HG03196 (cell line): ENCODE measurements at regions not wholly inside any gene's neighbourhood (a gene's known extent, or its start where the extent isn't known, plus 50 kb on each side); places are given as distances from the start of the nearest gene placed in this dataset.

Experiments used
- ATAC-seq: cut with Tn5 transposase; IDR thresholded peaks from one replicate; pipeline ENCODE4 v1.9.1; 2021; ENCODE audit not compliant: unreplicated experiment

DNA sequence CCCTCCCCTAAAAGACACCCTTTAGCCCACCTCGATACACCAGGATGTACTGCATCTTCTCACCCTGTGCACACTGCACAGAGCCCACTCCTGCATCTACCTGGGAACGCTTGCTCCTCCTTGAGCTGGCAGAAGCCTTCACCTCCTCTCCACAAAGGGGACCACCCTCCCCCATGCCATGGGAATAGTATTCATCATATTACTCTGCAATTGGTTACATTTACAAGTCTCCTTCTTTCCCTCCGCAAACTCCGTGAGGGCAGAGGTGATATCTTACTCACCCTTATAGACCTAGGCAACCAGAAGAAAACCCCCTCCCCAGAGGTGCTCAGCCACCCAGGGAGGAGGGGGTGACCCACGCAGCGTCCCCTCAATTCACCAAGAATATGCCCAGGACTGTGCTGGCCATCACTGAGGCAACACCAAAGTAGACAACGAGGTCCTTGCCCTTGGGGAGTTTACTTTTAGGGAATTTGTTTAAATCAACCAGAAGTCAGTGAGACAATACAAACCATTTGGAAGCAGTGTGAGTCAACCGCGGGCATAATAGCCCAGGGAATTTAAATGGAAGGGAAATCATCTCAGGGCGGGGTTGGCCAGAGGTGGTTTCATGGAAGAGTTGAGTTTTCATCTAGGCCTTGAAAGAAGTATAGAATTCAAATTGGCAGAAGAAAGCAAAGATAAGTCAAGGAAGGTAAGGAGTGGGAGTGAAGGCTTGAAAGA lies 214.5 kb downstream of the BARX2 start:
- ATAC-seq: no peak

DNA sequence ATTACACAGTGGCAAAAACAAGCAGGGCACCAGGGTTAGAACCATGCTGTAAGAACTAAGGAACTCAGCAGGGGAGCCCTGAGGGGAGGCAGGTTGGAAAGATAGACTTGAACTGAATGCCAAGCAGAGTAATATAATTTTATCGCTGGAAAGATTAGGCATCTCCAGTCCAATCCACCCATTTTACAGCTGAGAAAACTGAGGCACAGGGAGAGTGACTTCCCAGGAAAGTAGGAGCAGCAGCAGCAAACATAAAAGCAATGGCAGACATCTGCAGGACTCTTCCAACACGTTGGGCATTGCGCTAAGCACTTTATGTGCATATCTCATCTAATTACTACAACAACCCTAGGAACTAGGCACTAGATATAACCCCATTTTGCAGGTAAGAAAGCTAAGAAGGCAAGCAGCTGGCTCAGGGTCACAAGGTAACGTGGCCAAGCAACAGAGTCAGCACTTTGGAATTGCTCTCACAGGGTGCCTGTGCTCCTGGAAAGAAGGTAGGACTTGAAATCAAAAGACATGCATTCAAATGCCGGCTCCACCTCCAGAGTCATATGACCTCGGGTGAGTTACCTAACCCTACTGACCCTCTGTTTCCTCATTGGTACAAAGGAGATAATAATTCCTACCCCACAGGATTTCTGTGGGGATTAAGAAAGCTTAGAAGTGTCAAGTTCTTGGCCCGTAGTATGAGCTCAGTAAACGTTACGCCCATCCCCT lies 215.3 kb downstream of the BARX2 start:
- ATAC-seq: no peak

DNA sequence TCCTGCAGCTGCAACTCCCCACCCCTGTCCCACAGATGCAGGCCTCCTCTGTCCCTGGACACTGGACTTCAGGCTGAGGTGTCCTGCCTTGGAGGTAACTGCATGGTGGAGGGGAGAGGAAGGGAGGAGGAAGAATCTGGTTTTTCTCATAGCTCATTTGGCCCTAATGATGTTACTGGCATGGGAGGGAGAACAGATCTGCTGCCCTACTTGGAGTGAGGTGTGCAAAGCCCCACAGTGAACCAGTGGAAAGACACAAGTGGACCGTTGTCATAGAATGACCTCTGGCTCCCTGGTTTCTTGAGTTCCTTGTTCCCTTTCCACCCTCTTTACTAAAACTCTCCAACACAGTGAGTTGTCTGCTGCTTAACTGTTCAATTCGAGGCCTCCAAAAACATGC lies 215.9 kb downstream of the BARX2 start:
- no peak for ATAC-seq

DNA sequence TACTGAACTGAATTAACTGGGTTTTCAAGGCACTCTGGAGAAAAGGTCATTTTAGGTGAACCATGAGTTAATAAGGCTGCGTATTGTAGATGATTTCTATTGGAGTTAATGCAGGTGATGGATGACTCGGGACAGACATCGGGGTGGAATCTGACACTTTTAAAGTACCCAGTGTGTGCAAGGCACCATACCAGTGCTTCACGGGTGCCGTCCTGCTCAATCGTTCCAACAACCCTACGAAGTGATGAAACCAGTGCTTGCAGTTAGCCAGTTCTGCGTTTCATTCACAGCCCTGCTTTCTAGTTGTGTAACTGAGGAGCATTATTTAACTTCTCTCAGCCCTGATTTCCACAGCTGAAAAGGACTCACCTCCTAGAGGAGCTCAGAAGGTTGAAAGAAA lies 216.5 kb downstream of the BARX2 start:
- ATAC-seq: no peak

DNA sequence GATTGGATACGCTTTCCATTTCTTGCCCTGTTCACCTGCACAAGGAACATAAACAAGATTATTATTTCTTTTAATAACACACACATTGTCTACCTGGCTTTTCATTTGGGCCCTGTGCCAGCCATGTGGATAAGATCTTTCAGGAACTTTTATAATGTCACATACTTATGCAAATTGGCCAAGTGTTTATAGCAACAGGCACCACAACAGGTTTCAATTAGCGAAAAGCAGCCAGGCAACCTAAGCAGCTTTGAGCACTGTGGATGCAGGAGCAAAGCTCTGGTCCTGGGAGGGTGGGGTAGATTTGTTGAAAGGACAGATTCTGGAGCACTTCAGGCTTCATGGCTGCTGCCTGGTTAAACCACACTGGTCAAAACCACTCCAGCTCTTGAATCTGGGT lies 217.4 kb downstream of the BARX2 start:
- ATAC-seq: no peak

DNA sequence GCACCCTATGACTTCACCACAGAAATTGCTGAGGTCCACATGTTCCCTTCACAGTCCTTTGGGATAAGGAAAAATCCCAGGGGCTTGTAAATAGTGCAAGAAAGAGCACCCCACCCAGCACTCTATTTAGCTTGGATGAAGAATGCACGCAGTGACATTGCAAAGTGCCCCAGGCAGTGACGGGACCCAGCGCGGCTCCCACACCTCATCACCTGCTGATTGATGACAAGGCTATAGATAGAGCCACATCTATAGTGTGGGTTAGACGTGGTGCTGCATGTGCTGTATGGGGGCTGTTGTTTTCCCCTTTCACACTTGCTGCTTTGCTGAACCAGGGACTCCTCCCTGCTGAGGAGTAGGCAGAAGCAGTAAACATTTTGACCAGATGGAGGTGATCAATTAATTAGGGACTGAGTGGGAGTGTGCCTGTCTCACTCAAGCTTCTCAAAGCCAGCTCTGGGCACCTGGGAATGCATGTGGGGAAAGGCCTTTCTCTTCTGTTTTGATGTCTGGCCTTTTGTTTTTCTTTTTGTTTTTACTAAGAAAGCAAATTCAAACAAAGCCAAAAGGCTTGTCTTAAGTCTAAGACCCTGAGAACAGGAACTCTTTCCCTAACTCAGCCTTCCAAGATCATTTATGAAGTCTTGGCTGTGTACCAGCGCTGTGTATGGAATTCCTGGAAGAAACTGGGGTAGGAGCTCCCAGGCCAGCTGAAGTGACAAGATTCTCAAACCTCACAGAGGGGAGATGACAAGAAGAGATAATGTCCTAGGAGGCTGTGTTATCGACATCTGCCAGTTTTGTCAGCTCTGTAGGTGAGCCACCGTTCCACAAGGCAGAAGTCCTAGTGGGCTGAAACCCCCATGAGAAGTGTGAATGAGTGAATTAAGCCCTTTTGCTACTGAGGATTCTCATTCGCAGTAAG lies 219.7 kb downstream of the BARX2 start:
- no peak for ATAC-seq

DNA sequence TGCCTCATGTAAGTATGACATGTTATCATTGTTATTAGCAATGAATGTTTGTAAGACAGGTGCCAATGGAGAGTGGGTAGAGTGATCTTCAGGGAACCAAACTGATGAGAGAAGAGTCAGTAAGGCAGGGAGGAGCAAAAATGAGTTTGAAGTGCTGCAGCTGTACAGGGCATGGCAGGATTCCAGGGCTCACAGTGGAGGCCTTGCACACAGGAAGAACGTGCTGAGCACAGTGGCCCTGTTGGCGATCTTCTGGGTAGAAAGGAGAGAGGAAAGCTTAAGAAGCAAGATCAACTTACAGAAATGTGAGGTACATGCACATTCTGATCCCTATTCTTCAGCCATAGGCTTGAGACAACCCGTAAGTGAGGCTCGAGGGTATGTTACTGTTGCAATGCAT lies 219.3 kb upstream of the TMEM45B start:
- no peak for ATAC-seq

DNA sequence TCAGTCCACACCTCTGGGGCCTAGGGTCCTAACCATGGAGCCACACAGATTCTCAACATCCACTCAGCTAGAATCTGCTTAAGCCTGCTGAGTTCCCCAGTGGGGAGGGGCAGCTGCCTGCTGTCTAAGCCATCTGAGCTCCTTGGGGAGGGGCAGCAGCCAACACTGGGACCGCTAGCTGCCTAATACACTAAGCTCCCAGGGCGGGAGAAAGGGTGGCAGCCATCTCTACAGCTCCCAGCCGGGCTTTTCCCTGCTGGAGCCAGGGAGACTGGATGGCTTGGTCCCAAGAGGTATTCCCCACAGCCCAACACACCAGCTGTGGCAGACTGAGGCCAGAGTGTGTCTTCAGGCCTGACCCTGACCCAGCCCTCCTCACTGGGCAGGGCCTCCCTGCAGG lies 217.3 kb upstream of the TMEM45B start:
- ATAC-seq: no peak

DNA sequence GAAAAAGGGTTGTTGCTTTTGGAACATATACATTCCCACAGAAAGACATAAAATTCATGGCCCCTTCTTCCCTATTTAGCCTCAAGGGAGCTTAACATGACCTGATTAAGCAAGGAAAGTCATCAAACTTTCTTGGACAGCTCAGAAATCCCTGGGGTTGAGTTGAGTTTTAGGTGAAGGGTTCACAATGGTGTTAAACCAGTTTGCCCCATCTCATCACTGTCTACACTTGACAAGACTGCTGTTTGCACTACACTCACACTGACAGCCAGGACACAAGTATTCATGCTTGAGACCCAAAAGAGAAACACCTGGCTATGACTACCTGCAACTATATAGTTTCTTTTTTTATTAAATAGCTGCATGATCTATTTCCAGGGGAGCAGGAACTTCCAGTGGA lies 209.8 kb upstream of the TMEM45B start:
- no peak for ATAC-seq

DNA sequence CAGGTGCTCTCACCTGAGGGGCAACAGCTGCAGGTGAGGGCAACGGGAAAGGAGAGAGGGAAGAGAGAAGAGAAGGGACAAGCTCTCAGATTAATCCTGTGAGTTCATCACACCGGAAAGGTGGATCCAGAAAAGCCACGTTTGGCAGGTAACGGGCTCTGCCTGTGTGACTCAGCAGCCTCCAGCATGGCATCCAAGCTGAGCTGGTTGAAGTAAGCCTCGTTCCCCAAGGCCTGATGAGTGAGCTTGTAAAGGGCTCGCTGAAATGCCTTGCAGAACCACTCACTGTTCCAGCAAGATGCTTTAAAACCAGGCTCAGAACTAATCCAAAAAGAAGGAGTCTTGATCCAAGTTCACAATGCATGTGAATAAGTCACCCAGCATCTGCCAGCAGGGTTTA lies 206.9 kb upstream of the TMEM45B start:
- no peak for ATAC-seq

DNA sequence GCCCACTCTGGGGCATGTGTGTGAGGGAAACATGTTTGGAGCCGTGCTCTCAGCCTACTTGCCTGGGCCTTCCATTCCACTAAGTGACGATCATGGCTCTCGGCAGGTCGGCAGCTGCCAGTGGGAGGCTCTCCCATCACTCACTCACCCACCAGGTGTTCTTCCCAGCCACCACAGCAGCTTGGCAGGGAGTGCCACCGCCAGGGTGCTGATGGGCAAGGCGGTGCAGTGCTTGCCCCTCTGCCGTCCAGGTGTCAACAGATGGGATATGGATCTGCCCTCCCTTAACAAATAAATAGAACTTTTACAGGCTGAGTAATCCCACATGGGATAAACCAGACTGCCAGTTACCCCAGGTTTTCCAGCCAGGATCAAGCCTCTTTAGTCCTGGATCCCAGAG lies 205.5 kb upstream of the TMEM45B start:
- ATAC-seq: no peak

DNA sequence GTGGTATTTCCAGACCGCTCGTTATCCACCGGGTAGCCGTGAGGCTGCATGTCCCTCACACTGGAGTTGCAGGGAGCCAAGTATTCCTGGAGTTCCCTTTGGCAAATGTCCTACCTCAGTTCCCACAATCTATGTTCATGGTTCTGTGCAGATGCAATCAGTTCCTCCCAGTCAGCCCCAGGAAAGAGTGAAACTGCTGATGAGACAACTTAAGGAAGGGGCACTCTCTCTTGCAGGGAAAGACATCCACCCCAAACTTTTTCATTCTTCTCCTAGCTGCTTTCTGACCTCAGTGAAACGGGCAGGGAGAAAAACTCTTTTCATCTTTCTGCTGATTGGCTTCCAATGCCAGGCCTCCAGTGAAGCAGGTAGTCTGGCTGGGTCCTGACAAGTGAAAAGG lies 205.1 kb upstream of the TMEM45B start:
- no peak for ATAC-seq

DNA sequence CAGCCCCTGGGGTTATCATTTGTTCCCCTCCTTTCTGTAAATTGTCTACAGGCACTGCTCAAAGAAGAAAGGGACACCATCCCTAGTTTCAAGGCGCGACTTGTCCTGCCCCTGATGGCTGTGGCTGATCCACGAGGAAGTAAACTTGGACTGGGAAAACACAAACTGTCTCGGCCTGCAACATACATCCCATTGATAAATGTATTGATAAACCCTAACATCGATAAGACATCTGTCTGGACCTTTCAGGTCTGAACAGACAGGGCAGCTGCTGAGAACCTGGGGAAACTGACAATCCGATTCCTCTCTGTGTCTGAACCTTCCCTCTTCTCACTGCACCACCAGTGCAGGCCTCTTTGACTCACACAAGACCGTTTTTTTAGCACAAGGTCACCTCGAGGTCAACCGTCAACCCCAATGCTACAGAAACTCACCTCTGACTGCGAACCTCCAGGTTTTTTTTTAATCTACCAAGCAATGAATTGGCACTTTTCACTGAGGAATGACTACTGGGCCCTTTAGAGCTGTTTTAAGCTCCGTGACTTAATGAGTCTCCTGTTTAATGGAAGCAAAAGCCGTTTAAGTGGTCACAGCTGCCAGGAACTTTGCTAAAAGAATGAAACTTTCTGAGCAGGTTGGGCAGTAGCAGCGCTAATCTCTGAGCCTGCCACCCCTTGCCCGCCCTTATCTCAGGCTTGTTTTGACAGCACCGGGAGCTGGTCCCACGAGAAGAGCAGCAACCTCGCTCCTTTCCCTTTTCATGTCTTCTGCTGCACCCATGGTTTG lies 203.8 kb upstream of the TMEM45B start:
- no peak for ATAC-seq

DNA sequence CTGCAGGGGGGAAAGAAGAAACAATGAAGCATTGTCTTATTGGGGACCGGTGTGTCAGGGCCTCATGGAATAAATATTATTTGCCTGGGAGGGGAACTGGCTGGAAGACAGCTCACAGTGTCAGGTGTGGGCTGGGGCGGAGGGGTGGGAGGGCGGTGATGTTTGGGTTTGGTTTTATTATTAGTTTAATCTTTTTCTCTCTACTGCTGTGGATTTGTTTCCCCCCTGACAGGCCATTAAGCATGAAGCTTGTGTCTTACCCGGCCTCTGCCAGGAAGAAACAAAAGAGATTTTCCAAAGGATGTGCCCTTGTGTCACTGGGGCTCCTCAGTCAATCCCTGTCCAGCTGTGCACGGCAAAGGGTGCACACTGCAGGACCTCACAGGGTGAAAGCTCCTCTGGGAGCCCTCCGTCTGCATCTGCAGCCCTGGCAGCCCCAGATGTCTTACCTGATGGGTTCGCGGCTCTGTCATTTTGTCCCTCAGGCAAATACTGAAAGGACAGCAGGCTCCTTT lies 203.1 kb upstream of the TMEM45B start:
- ATAC-seq: no peak

DNA sequence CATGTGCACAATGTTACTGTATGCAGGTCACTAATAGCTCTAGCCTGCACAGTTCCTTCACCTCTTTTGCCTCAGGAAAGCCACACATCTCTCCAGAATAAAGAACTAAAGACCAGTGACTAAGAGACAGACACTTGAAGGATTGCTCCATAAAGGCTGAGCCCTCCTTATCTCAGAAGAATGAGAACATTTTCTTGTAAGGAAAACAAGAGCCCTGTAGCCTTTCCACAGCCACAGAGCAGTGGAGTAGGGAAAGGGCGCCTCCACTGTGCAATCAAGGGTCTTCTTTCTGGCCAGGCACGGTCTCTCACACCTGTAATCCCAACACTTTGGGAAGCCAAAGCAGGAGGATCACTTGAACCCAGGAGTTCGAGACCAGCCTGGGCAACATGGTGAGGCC lies 202.6 kb upstream of the TMEM45B start:
- ATAC-seq: no peak

DNA sequence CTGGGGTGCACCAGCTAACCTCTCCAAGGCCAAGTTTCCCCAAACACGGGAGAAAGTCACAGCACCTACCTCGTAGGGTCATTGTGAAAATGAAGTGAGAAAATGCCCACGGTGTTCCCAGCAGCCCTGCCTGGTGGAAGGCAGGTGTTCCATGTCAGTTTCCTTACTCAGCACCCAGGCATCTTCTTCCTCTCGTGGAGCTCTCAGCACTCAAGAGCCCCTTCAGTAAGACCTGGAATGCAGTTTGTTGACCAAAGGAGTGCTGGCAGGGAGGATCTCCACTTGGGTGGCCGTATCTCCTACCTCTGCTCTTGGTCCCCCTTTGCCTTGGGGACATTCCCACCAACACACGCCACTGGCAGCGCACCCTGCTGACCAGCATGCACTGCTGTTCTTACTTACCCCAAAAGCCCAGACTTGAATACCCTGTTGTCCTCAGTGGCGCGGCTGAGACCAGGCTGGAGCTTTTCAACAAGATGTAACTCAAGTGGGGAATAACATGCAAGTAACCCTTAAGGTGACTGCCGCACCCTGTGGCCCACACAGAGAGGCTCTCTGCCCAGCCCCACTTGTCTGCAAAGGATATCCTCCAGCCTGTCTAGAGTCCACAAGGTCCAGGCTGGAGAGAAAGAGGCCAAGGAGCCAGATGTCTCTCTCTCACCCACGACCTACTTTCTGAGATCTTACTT lies 201.2 kb upstream of the TMEM45B start:
- no peak for ATAC-seq

DNA sequence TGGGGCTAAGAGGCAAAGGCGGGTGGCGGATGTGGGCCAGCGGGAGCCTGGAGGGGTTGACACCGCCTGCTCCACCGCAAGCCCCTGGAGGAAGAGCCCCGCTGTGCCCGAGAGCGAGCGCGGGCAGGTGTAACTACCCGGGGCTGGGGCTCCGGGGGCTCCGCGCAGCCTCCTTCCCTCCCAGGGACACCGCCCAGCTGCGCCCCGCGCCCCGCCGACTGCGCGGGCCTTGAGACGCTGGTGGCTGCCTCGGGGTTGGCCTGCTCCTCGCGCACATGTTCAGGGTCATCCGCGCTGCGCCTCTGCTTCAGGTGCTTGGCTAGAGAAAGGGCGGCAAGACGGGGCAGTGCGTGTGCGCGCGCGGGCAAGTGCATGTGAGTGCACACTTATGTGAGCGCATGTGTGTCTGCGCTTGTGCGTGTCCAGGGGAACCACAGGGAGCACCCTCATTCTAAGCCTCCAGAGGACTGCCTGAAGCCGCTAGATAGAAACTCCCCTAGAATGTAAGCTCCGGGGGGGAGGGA lies 197.5 kb upstream of the TMEM45B start:
- ATAC-seq: no peak

DNA sequence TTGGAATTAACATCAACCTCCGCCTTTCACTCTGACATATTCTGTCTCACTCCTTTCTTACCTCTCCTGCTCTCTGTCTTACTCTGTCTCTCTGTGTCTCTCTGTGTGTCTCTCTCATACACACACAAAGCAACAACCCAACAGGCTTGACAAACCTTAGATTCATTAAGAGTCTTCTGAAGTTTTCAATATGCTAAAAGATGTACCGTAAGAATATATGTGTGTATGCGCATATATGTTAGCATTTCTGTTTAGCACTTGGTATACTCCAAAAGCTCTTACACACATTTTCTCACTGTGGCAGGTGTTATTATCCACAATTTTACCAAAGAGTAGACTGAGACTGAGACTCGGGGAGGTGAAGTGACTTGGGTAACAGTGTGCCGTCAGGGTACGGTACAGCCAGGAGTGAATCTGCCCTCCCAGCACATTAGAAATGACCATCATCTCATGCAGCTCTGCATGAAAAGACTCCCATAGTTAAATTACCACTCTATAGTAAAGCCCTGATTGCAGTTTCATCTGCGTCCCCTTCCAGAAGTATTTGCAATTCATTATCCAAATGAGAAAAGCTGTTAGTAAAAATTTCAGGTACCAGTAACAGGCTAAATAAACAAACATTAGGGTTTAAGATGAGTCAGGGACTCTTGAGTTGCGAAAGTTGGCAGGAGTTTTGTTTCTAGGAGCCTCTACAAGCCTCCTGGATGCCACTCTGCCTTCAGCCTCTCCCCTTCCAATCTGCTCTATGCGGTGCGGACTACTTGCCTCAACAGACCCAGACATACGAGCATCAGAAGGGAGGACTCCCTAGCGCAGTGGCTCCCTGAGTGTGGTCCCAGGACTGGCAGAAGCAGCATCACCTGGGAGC lies 195.2 kb upstream of the TMEM45B start:
- no peak for ATAC-seq

DNA sequence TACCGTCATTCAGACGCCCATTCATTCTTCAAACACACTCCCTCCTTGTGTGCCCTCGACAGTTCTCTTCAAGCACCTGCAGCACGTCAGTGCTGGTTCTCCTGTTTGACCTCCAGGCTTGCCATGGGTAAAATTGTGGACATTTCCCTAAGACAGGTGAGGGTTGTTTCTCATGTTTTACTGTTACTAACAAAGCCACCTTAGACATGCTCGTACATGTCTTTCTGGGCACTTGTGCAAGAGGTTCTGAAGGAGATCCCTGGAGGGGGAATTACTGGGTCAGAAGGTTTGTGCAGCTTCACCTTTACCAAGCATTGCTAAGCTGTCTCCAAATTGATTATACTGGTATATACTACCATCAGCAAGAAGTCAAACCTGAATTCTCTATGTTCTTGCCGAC lies 189.7 kb upstream of the TMEM45B start:
- no peak for ATAC-seq
